Upper lobe of right lung (tissue), 1 donor: ENCODE measurements at regions not wholly inside any gene's neighbourhood (a gene's known extent, or its start where the extent isn't known, plus 50 kb on each side); places are given as distances from the start of the nearest gene placed in this dataset.
"Not testable (repeated sequence)": the region's sequence is repeated elsewhere in the genome, so short reads cannot be mapped to it uniquely, and the experiment has no call there.

Experiments
- ATAC-seq: fragments of 200-7000 bp; cut with Tn5 transposase; one replicate; pipeline ENCODE4 v1.9.1; 2020; ENCODE audit warnings: mild to moderate bottlenecking, moderate library complexity
- DNase-seq: peaks from one replicate; pipeline ENCODE4 v3.0.0-alpha.2; 2020
- H3K27ac ChIP-seq: fragments of 200-600 bp; one replicate; pipeline ENCODE4 v1.8.0; 2022
- H3K27me3 ChIP-seq: fragments of 200-600 bp; one replicate; pipeline ENCODE4 v1.8.0; 2022; ENCODE audit warnings: mild to moderate bottlenecking
- H3K36me3 ChIP-seq: fragments of 200-600 bp; one replicate; pipeline ENCODE4 v1.8.0; 2022
- H3K4me1 ChIP-seq: fragments of 200-600 bp; one replicate; pipeline ENCODE4 v1.8.0; 2022
- H3K4me3 ChIP-seq: fragments of 200-600 bp; one replicate; pipeline ENCODE4 v1.8.0; 2022; ENCODE audit warnings: mild to moderate bottlenecking
- H3K9me3 ChIP-seq: fragments of 200-600 bp; one replicate; pipeline ENCODE4 v1.8.0; 2022
- CTCF ChIP-seq: fragments of 200-600 bp; IDR thresholded peaks from one replicate; pipeline ENCODE4 v1.8.0; 2022; ENCODE audit warnings: antibody characterized with exemption
- intact Hi-C: fragments of 100-400 bp; cut with DNase I; formaldehyde crosslinking; loops from one replicate; pipeline ENCODE4 v1.11.0; 2022
- donor health status: DM: no; HTN: yes; CAD: no; lungs with severe emphysema.

GRCh38 chr18:1840878-1841277, 730.4 kb downstream of the METTL4 start:
- no peak for ATAC-seq
- DNase-seq: no peak
- intact Hi-C loops: no loop called here
- no peak overlapping the region for H3K4me3 ChIP-seq
- no peaks in the 10 kb centered on the region for H3K4me1 ChIP-seq
- H3K27me3 ChIP-seq: no peaks in the 10 kb centered on the region
- TF ChIP-seq CTCF: no peak
- no peaks in the 10 kb centered on the region for H3K9me3 ChIP-seq
- no peaks in the 10 kb centered on the region for H3K36me3 ChIP-seq
- H3K27ac ChIP-seq: no peak overlapping the region

- H3K27ac ChIP-seq: no peak overlapping the region
- no peak overlapping the region for H3K4me3 ChIP-seq
- H3K36me3 ChIP-seq: no peaks in the 10 kb centered on the region
- intact Hi-C loops: no loop called here
- no peaks in the 10 kb centered on the region for H3K27me3 ChIP-seq
- H3K9me3 ChIP-seq: no peaks in the 10 kb centered on the region
- DNase-seq (no peak), ATAC-seq (no peak)
- no peaks in the 10 kb centered on the region for H3K4me1 ChIP-seq
- no peak for TF ChIP-seq CTCF
These were observed 724.7 kb downstream of the METTL4 start for GRCh38 chr18:1846640-1847039.

GRCh38 chr18:1848716-1849115, 722.6 kb downstream of the METTL4 start:
- ATAC-seq: no peak
- H3K9me3 ChIP-seq: no peaks in the 10 kb centered on the region

GRCh38 chr18:1849386-1849785, 721.9 kb downstream of the METTL4 start:
- Histone ChIP-seq H3K36me3 (no peaks in the 10 kb centered on the region), H3K27ac (no peak overlapping the region), H3K9me3 (no peaks in the 10 kb centered on the region), H3K4me1 (no peaks in the 10 kb centered on the region), H3K27me3 (no peaks in the 10 kb centered on the region), H3K4me3 (no peak overlapping the region)
- no peak for TF ChIP-seq CTCF
- intact Hi-C loops: no loop called here
- ATAC-seq (no peak), DNase-seq (no peak)

More at GRCh38 chr18:1848716-1849115, 722.6 kb downstream of the METTL4 start:
- intact Hi-C loops: no loop called here
- Histone ChIP-seq H3K4me1 (no peaks in the 10 kb centered on the region), H3K27ac (no peak overlapping the region), H3K27me3 (no peaks in the 10 kb centered on the region), H3K36me3 (no peaks in the 10 kb centered on the region), H3K4me3 (no peak overlapping the region)
- no peak for DNase-seq
- TF ChIP-seq CTCF: no peak

GRCh38 chr18:1857281-1857680, 714.0 kb downstream of the METTL4 start:
- ATAC-seq, H3K9me3 ChIP-seq, H3K36me3 ChIP-seq, H3K27ac ChIP-seq, H3K27me3 ChIP-seq, H3K4me1 ChIP-seq, intact Hi-C loops, H3K4me3 ChIP-seq, DNase-seq: not testable (repeated sequence)

- no peak overlapping the region for H3K27ac ChIP-seq
- no peak for TF ChIP-seq CTCF
- no peaks in the 10 kb centered on the region for H3K36me3 ChIP-seq
- H3K9me3 ChIP-seq: no peaks in the 10 kb centered on the region
- intact Hi-C loops: no loop called here
- DNase-seq: no peak
- H3K27me3 ChIP-seq: no peaks in the 10 kb centered on the region
- no peak overlapping the region for H3K4me3 ChIP-seq
- no peak for ATAC-seq
- H3K4me1 ChIP-seq: no peaks in the 10 kb centered on the region
These were observed 709.8 kb downstream of the METTL4 start for GRCh38 chr18:1861473-1861872.
